ENCODE measurements at regions not wholly inside any gene's neighbourhood (a gene's known extent, or its start where the extent isn't known, plus 50 kb on each side); places are given as distances from the start of the nearest gene placed in this dataset.

GRCh38 chr5:154107010-154107409 lies 68.2 kb downstream of the MFAP3 start:
- peaks cover 17% of the 10 kb centered on the region for H3K4me1 Mint-ChIP-seq
- DNase-seq (ENCODE audit: low read depth, low spot score): no peak
- H3K27ac Mint-ChIP-seq (ENCODE audit: unreplicated experiment): no peak overlapping the region
- no peaks in the 10 kb centered on the region for H3K9me3 Mint-ChIP-seq
- H3K27me3 Mint-ChIP-seq (ENCODE audit: low read depth): peaks cover 2% of the 10 kb centered on the region
- no peak for TF ChIP-seq CTCF (conservative IDR thresholded peaks at IDR 0.05)
- H3K36me3 Mint-ChIP-seq (ENCODE audit: low read depth): no peaks in the 10 kb centered on the region
- no peak overlapping the region for H3K4me3 Mint-ChIP-seq

- Mint-ChIP-seq H3K27ac (ENCODE audit: unreplicated experiment) (no peak overlapping the region), H3K27me3 (ENCODE audit: low read depth) (peaks cover 2% of the 10 kb centered on the region), H3K4me1 (peaks cover 17% of the 10 kb centered on the region), H3K36me3 (ENCODE audit: low read depth) (no peaks in the 10 kb centered on the region), H3K4me3 (no peak overlapping the region), H3K9me3 (no peaks in the 10 kb centered on the region)
- no peak for TF ChIP-seq CTCF (conservative IDR thresholded peaks at IDR 0.05)
- peak; percentile 6 for DNase-seq (ENCODE audit: low read depth, low spot score)
Measured at GRCh38 chr5:154107756-154108155, 69.0 kb downstream of the MFAP3 start.

- no peak overlapping the region for H3K4me3 Mint-ChIP-seq
- no peaks in the 10 kb centered on the region for H3K36me3 Mint-ChIP-seq (ENCODE audit: low read depth)
- no peak for DNase-seq (ENCODE audit: low read depth, low spot score)
- no peak overlapping the region for H3K27ac Mint-ChIP-seq (ENCODE audit: unreplicated experiment)
- peaks cover 17% of the 10 kb centered on the region for H3K4me1 Mint-ChIP-seq
- no peaks in the 10 kb centered on the region for H3K9me3 Mint-ChIP-seq
- peaks cover 2% of the 10 kb centered on the region for H3K27me3 Mint-ChIP-seq (ENCODE audit: low read depth)
- no peak for TF ChIP-seq CTCF (conservative IDR thresholded peaks at IDR 0.05)
Measured at GRCh38 chr5:154109416-154110106, 70.8 kb downstream of the MFAP3 start.

GRCh38 chr5:154110107-154110453 lies 71.3 kb downstream of the MFAP3 start:
- H3K27me3 Mint-ChIP-seq (ENCODE audit: low read depth): peaks cover 2% of the 10 kb centered on the region
- no peaks in the 10 kb centered on the region for H3K9me3 Mint-ChIP-seq
- TF ChIP-seq CTCF (conservative IDR thresholded peaks at IDR 0.05): no peak
- no peak for DNase-seq (ENCODE audit: low read depth, low spot score)
- no peak overlapping the region for H3K27ac Mint-ChIP-seq (ENCODE audit: unreplicated experiment)
- no peaks in the 10 kb centered on the region for H3K36me3 Mint-ChIP-seq (ENCODE audit: low read depth)
- H3K4me3 Mint-ChIP-seq: no peak overlapping the region
- peaks cover 17% of the 10 kb centered on the region for H3K4me1 Mint-ChIP-seq

- no peaks in the 10 kb centered on the region for H3K9me3 Mint-ChIP-seq
- H3K4me3 Mint-ChIP-seq: no peak overlapping the region
- no peaks in the 10 kb centered on the region for H3K36me3 Mint-ChIP-seq (ENCODE audit: low read depth)
- DNase-seq (ENCODE audit: low read depth, low spot score): no peak
- peaks cover 17% of the 10 kb centered on the region for H3K4me1 Mint-ChIP-seq
- peak overlapping the region; percentile 1 for H3K27ac Mint-ChIP-seq (ENCODE audit: unreplicated experiment)
- TF ChIP-seq CTCF (conservative IDR thresholded peaks at IDR 0.05): no peak
- H3K27me3 Mint-ChIP-seq (ENCODE audit: low read depth): peaks cover 2% of the 10 kb centered on the region
Measured at GRCh38 chr5:154110716-154111115, 71.9 kb downstream of the MFAP3 start.
